OCI-LY3 (cell line): ENCODE measurements at regions not wholly inside any gene's neighbourhood (a gene's known extent, or its start where the extent isn't known, plus 50 kb on each side); places are given as distances from the start of the nearest gene placed in this dataset.
"Not testable (repeated sequence)": the region's sequence is repeated elsewhere in the genome, so short reads cannot be mapped to it uniquely, and the experiment has no call there.

Source experiments
- H2AFZ ChIP-seq: fragments of 200-600, 300-600 bp; shearing (Covaris generic); 2 replicates; pipeline ENCODE4 v1.6.0; 2014; ENCODE audit warnings: antibody characterized with exemption, low read depth, low read length
- H3K27ac ChIP-seq: fragments of 200-600, 300-600 bp; sonication (generic); 2 replicates; pipeline ENCODE4 v1.5.1; 2014; ENCODE audit warnings: mild to moderate bottlenecking, low read length, moderate library complexity, mixed read lengths
- H3K27me3 ChIP-seq: fragments of 200-600, 300-600 bp; sonication (generic); 2 replicates; pipeline ENCODE4 v1.6.1; 2014; ENCODE audit warnings: low read depth, low read length, mixed read lengths
- H3K36me3 ChIP-seq: fragments of 200-600, 300-600 bp; sonication (generic); replicated peaks from 2 replicates; pipeline ENCODE3; 2014; ENCODE audit warnings: low read depth, low read length, mixed read lengths
- H3K4me1 ChIP-seq: fragments of 300-600, 200-600 bp; sonication (generic); 2 replicates; pipeline ENCODE4 v1.6.1; 2014; ENCODE audit warnings: low read length, mixed read lengths
- H3K4me2 ChIP-seq: fragments of 200-600, 300-600 bp; sonication (generic); 2 replicates; pipeline ENCODE4 v1.6.1; 2014; ENCODE audit warnings: low read length, mixed read lengths
- H3K4me3 ChIP-seq: fragments of 300-600, 200-600 bp; sonication (generic); 2 replicates; pipeline ENCODE4 v1.5.1; 2014; ENCODE audit warnings: antibody characterized with exemption, mild to moderate bottlenecking, low read length, moderate library complexity
- H3K79me2 ChIP-seq: fragments of 300-600, 200-600 bp; shearing (Covaris generic); 2 replicates; pipeline ENCODE4 v1.6.1; 2014; ENCODE audit warnings: mild to moderate bottlenecking, low read length, mixed read lengths
- H3K9ac ChIP-seq: fragments of 300-600, 200-600 bp; shearing (Covaris generic); 2 replicates; pipeline ENCODE4 v1.6.0; 2014; ENCODE audit warnings: mild to moderate bottlenecking, low read length, moderate library complexity
- H3K9me3 ChIP-seq: fragments of 200-600, 300-600 bp; shearing (Covaris generic); 2 replicates; pipeline ENCODE4 v1.6.1; 2014; ENCODE audit warnings: low read length, mixed read lengths; ENCODE audit not compliant: insufficient read depth
- H4K20me1 ChIP-seq: fragments of 200-600, 300-600 bp; sonication (generic); 2 replicates; pipeline ENCODE4 v1.6.1; 2016; ENCODE audit warnings: low read length, mixed read lengths; ENCODE audit not compliant: insufficient read depth
- EZH2phosphoT487 ChIP-seq: fragments of 200-600 bp; shearing (Covaris generic); IDR thresholded peaks from 2 replicates; pipeline ENCODE4 v1.6.1; 2018; ENCODE audit warnings: antibody characterized with exemption, mixed run types, low read depth
- TF ChIP-seq, protein P1 (sequence below): fragments of 200-600, 300-600 bp; sonication (generic); IDR thresholded peaks from 2 replicates; pipeline ENCODE4 v1.5.1; 2014; ENCODE audit warnings: antibody characterized with exemption, low read length, low read depth

DNA sequence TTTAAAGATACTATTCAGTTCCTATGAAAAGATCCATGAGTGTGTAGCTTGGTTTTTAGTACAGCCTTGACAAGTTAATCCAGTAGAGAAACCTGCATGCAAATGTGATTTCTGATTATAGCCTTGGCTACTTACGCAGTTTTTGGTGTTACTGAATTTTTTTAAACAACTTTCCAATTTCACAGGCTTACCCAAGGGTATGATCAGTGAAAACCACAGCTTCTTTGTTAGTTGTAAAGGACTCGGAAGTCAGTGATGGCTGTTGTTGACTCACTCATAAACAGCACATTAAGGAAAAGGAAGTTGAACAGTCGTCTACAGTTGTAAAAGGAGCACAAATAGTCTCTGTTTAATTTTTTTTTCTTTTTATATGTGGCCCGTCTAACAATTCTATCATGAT is 924.6 kb upstream of the ADAMTS5 start:
- not testable (repeated sequence) for H3K9me3 ChIP-seq, H3K27me3 ChIP-seq, H3K79me2 ChIP-seq, H3K4me3 ChIP-seq, H3K27ac ChIP-seq, H3K4me2 ChIP-seq, H3K36me3 ChIP-seq, H4K20me1 ChIP-seq, H3K4me1 ChIP-seq, H3K9ac ChIP-seq, H2AFZ ChIP-seq

DNA sequence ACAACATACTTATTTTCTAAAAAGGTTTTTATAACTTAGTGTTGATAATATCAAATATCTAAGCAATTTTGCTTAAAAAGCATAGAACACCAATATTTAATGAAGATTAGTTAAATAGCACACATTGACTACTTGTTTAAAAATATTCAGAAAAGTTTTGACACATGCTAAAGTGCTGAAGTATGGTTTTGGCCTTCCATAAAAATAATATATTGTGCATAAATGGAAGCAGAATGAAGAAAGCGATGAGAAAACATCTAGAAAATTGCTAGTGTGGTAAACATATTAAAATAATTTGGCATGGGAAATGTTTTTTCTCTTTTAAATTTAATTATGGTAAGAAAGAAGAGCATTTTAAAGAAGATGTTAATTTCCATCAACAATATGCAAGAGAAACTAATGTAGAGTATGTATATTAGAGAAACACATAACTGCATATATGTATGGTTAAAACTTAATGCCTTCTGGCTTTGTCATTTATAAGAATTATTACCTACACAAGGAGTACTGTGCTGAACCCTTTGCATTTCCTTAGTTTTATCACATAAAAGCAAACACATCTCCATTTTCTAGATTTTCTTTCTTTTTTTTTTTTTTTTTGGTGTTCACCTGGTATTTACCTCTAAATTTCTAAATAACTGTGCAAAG is 921.0 kb upstream of the ADAMTS5 start:
- not testable (repeated sequence) for H3K27me3 ChIP-seq, H3K4me3 ChIP-seq, H3K9me3 ChIP-seq, H3K27ac ChIP-seq, H3K36me3 ChIP-seq, H3K4me1 ChIP-seq, H3K79me2 ChIP-seq, H3K4me2 ChIP-seq, H2AFZ ChIP-seq, H4K20me1 ChIP-seq, H3K9ac ChIP-seq

DNA sequence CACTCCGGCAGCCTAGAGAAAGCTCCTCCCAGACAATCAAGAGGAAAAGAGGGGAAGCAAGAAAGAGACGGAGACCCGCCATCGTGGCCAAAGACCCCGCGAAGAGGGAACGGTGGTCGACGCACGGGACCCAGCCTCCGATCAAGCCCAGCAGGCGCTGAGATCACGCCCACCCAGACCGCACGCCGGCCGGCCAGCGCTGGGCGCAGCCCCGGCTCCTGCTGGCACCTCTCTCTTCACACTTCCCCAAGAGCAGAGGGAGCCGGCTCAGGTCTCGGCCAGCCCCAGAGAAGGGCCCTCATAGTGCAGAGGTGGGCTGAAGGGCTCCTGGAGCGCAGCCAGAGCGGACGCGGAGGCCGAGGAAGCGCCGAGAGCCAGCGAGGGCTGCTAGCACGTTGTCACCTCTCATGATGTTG is 918.4 kb upstream of the ADAMTS5 start:
- Histone ChIP-seq H3K27ac (no peak overlapping the region), H3K4me2 (no peak overlapping the region), H3K27me3 (no peaks in the 10 kb centered on the region), H3K4me3 (no peak overlapping the region), H3K4me1 (no peaks in the 10 kb centered on the region), H3K79me2 (no peaks in the 10 kb centered on the region), H4K20me1 (no peaks in the 10 kb centered on the region), H2AFZ (no peak overlapping the region), H3K9ac (no peak overlapping the region), H3K36me3 (no peaks in the 10 kb centered on the region), H3K9me3 (no peaks in the 10 kb centered on the region)
- TF ChIP-seq, protein P1, sequence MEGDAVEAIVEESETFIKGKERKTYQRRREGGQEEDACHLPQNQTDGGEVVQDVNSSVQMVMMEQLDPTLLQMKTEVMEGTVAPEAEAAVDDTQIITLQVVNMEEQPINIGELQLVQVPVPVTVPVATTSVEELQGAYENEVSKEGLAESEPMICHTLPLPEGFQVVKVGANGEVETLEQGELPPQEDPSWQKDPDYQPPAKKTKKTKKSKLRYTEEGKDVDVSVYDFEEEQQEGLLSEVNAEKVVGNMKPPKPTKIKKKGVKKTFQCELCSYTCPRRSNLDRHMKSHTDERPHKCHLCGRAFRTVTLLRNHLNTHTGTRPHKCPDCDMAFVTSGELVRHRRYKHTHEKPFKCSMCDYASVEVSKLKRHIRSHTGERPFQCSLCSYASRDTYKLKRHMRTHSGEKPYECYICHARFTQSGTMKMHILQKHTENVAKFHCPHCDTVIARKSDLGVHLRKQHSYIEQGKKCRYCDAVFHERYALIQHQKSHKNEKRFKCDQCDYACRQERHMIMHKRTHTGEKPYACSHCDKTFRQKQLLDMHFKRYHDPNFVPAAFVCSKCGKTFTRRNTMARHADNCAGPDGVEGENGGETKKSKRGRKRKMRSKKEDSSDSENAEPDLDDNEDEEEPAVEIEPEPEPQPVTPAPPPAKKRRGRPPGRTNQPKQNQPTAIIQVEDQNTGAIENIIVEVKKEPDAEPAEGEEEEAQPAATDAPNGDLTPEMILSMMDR, result no peak
- no peak for TF ChIP-seq EZH2phosphoT487

DNA sequence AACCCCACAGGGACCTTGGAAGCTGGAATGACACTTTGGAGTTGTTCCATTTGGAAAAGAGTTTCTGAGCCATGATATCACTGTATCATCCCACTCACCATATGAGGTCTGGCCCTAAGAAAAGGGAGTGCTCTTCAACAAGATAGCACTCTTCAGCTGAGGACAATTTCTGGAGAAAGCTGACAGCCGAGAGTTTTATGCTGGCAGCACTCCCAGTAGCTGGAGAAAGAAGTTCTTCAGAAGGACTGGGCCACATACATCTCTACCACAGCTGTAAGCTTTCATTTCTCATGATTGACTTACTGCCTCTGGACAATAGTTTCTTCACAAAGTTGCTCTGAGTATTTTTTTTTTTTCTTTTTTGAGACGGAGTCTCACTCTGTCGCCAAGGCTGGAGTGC is 914.4 kb upstream of the ADAMTS5 start:
- H3K9me3 ChIP-seq, H3K9ac ChIP-seq, H3K4me2 ChIP-seq, H4K20me1 ChIP-seq, H3K36me3 ChIP-seq, H3K79me2 ChIP-seq, H2AFZ ChIP-seq, H3K27ac ChIP-seq, H3K27me3 ChIP-seq, H3K4me3 ChIP-seq, H3K4me1 ChIP-seq: not testable (repeated sequence)

DNA sequence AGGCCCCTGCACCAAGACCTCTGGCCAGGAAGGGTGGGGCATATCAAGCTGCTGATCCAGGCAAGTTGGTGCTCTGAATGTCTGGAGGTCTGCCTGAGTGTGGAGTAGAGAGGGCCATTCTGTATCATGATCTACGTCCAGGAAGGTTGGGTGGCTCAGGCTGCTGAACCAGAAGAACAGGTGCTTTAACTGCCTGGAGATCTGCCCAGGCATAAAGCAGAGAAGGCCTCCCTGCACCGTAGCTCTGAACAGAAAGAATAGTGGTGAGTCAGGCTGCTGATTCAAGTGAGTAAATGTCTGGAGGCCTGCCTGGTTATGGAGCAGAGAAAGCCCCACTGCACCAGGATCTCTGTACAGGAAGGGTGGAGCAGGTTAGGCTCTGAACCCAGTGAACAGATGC is 905.5 kb upstream of the ADAMTS5 start:
- not testable (repeated sequence) for H3K27ac ChIP-seq, H3K9me3 ChIP-seq, H3K4me3 ChIP-seq

DNA sequence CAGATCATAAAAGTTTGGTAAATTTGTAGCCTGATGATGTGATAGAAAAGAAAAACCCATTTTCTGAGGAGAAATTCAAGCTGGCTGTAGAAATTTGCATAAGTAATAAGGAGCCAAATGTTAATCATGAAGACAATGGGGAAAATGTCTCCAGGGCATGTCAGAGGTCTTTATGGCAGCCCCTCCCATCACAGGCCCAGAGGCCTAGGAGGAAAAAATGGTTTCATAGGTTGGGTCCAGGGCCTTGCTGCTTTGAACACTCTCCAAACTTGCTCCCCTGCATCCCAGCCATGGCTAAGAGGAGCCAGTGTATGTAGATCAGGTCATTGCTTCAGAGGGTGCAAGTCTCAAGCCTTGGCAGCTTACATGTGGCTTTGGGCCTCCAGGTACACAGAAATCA is 903.9 kb upstream of the ADAMTS5 start:
- H3K79me2 ChIP-seq, H4K20me1 ChIP-seq, H3K36me3 ChIP-seq, H3K9me3 ChIP-seq, H3K4me1 ChIP-seq, H3K9ac ChIP-seq, H3K4me3 ChIP-seq, H3K4me2 ChIP-seq, H3K27ac ChIP-seq, H3K27me3 ChIP-seq, H2AFZ ChIP-seq: not testable (repeated sequence)

More for the DNA sequence above, 905.5 kb upstream of the ADAMTS5 start:
- H3K9ac ChIP-seq, H3K36me3 ChIP-seq, H3K79me2 ChIP-seq, H2AFZ ChIP-seq, H3K4me1 ChIP-seq, H3K27me3 ChIP-seq, H4K20me1 ChIP-seq, H3K4me2 ChIP-seq: not testable (repeated sequence)

DNA sequence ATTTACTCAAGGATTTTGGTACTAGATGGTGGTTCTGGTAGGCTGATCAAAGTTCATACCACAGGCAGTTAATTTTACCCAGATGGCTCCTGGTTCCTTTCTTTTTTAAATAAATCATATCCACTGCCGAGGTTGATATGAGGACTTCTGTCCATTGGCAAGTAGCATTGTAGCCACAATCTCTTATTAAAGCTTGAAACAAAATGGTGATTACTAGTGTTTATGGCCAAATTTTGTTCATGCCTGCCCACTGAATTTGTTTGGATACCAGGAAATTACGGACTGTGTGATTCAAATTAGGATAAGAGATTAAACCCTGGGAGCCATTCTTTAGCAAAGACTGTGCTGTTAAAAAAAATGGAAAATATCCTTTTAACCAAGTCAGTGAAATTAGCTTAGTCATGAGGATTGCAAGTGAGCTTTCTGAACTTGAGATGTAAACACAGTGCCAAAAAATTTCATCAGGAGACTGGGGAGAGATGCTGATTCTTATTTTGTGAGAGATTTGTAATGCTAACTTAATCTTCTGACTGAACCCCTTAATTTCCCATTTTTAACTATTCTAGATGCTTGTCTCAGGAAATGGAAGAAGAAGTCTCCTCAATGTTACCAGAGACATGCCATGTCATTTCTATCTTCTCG is 893.5 kb upstream of the ADAMTS5 start:
- H3K36me3 ChIP-seq, H3K27me3 ChIP-seq, H2AFZ ChIP-seq, H3K9me3 ChIP-seq, H4K20me1 ChIP-seq, H3K79me2 ChIP-seq: not testable (repeated sequence)
- peaks cover 13% of the 10 kb centered on the region for H3K4me1 ChIP-seq
- H3K4me2 ChIP-seq, result peak overlapping the region; percentile 69
- peak overlapping the region; percentile 37; the same call in 1 of the 2 replicates for H3K9ac ChIP-seq
- peak overlapping the region; percentile 85 for H3K27ac ChIP-seq
- 0 out of 2 replicates have a peak overlapping the region, but pooled peaks have one; percentile 16 for H3K4me3 ChIP-seq

DNA sequence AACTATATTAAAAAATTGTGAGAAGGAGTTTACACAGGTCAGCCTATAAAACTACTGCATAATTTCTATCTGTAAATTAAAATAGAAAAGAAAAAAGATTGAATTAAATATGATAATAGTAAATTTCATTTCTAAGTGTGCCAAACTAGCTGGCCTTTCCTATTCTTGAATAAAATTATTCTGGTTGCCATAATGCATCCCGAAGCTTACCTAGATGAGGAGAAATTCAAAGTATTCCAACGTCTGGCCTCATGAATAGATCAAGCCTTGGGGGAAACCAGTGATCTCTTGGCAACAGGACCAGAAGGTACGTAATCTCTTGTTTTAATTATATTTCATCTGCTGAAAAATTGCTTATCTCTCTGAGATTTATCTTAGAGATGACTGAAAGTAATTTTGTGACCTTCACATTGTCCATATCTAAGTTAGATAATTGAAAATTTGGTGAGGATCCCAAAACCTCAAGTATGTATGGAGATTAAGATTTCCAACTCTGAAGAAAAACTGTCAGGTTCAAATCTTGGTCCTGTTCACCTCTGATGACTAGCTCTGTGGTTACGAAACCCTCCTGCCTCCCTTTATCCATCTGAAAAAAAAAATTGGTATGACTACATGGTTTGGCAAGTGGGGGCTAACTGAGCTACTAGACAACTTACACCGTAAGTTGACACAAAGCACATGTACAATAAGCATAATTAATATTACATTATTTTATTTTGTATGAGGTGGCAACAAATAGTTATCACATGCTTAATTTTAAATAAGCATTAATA is 891.4 kb upstream of the ADAMTS5 start:
- not testable (repeated sequence) for H3K4me2 ChIP-seq, H3K27me3 ChIP-seq
- H3K4me1 ChIP-seq, result peaks cover 13% of the 10 kb centered on the region

More for the DNA sequence above, 891.4 kb upstream of the ADAMTS5 start:
- H3K9me3 ChIP-seq, H2AFZ ChIP-seq, H3K36me3 ChIP-seq, H3K79me2 ChIP-seq, H3K27ac ChIP-seq, H3K9ac ChIP-seq, H4K20me1 ChIP-seq, H3K4me3 ChIP-seq: not testable (repeated sequence)
